ENCODE measurements at regions not wholly inside any gene's neighbourhood (a gene's known extent, or its start where the extent isn't known, plus 50 kb on each side); places are given as distances from the start of the nearest gene placed in this dataset.

- intact Hi-C loops (cut with micrococcal nuclease) = no loop called here
- no peak overlapping the region for H3K9ac ChIP-seq (ENCODE audit: low read length)
- H3K27ac Mint-ChIP-seq = no peak overlapping the region
- ATAC-seq (ENCODE audit: low read depth) (no peak), DNase-seq (no peak)
- H3K36me3 ChIP-seq (replicated peaks in 1 of 2; ENCODE audit: control extremely low read depth in 1 of 2, control insufficient read depth in 1 of 2, extremely low read depth in 1 of 2, insufficient read depth in 2 of 2, low read length in 1 of 2) = no peaks in the 10 kb centered on the region
- peaks cover 18% of the 10 kb centered on the region for H3K4me1 Mint-ChIP-seq
- POLR2A ChIA-PET = no interaction called here
- H3K9me3 ChIP-seq (ENCODE audit: control extremely low read depth in 1 of 3, control insufficient read depth in 2 of 3, insufficient read depth in 1 of 3, low read length in 2 of 3) = no peaks in the 10 kb centered on the region
- H2AFZ ChIP-seq (ENCODE audit: insufficient read depth, low read depth, low read length, poor library complexity, severe bottlenecking) = no peak overlapping the region
- H3K79me2 ChIP-seq (ENCODE audit: control insufficient read depth, insufficient read depth, low read length) = no peaks in the 10 kb centered on the region
- no peaks in the 10 kb centered on the region for H3K27me3 ChIP-seq (replicated peaks in 1 of 4; ENCODE audit: control extremely low read depth in 1 of 4, control insufficient read depth in 3 of 4, insufficient read depth in 4 of 4, low read length in 3 of 4)
- peaks cover 20 to 30% of the 10 kb centered on the region in 2 donors for H3K4me1 ChIP-seq (ENCODE audit: control insufficient read depth in 2 of 2, insufficient read depth in 2 of 2, low read length in 2 of 2)
- H3K4me3 ChIP-seq (ENCODE audit: control extremely low read depth in 1 of 5, extremely low read depth in 1 of 5, insufficient read depth in 1 of 5, low read depth in 2 of 5, low read length in 4 of 5) = no peak overlapping the region
- H3K27me3 Mint-ChIP-seq = no peaks in the 10 kb centered on the region
- H4K20me1 ChIP-seq (ENCODE audit: control insufficient read depth, insufficient read depth, low read length, poor library complexity, severe bottlenecking) = no peaks in the 10 kb centered on the region
- CTCF ChIA-PET = interaction anchor here (0.6 to 1.1 kb wide), 2 partner anchors 10 to 38 kb away, joined by 3 read pairs; no protein-coding TSS in a partner anchor
- no peak overlapping the region for H3K27ac ChIP-seq (ENCODE audit: low read length in 2 of 2)
- no peak for TF ChIP-seq CTCF (IDR thresholded peaks at IDR 0.05)
- no peak for TF ChIP-seq EZH2 (IDR thresholded peaks at IDR 0.05; ENCODE audit: borderline replicate concordance, insufficient read depth, low read depth, low read length, poor library complexity, severe bottlenecking)
- H3K4me3 Mint-ChIP-seq = no peak overlapping the region
- H3K4me2 ChIP-seq (replicated peaks; ENCODE audit: low read depth, low read length, poor library complexity, severe bottlenecking) = no peak overlapping the region
- no peaks in the 10 kb centered on the region for H3K9me3 Mint-ChIP-seq (ENCODE audit: insufficient read depth)
Measured at GRCh38 chr5:99022250-99022649, 93.4 kb upstream of the CHD1 start.

GRCh38 chr5:99020698-99021048 lies 91.9 kb upstream of the CHD1 start:
- Histone ChIP-seq H4K20me1 (ENCODE audit: control insufficient read depth, insufficient read depth, low read length, poor library complexity, severe bottlenecking) (no peaks in the 10 kb centered on the region), H3K4me1 (ENCODE audit: control insufficient read depth in 2 of 2, insufficient read depth in 2 of 2, low read length in 2 of 2) (peaks cover 7 to 14% of the 10 kb centered on the region in 2 donors), H3K9me3 (ENCODE audit: control extremely low read depth in 1 of 3, control insufficient read depth in 2 of 3, insufficient read depth in 1 of 3, low read length in 2 of 3) (no peaks in the 10 kb centered on the region), H3K4me3 (ENCODE audit: control extremely low read depth in 1 of 5, extremely low read depth in 1 of 5, insufficient read depth in 1 of 5, low read depth in 2 of 5, low read length in 4 of 5) (no peak overlapping the region), H2AFZ (ENCODE audit: insufficient read depth, low read depth, low read length, poor library complexity, severe bottlenecking) (no peak overlapping the region), H3K9ac (ENCODE audit: low read length) (no peak overlapping the region), H3K27ac (ENCODE audit: low read length in 2 of 2) (no peak overlapping the region), H3K36me3 (replicated peaks in 1 of 2; ENCODE audit: control extremely low read depth in 1 of 2, control insufficient read depth in 1 of 2, extremely low read depth in 1 of 2, insufficient read depth in 2 of 2, low read length in 1 of 2) (no peaks in the 10 kb centered on the region), H3K4me2 (replicated peaks; ENCODE audit: low read depth, low read length, poor library complexity, severe bottlenecking) (no peak overlapping the region), H3K79me2 (ENCODE audit: control insufficient read depth, insufficient read depth, low read length) (no peaks in the 10 kb centered on the region), H3K27me3 (replicated peaks in 1 of 4; ENCODE audit: control extremely low read depth in 1 of 4, control insufficient read depth in 3 of 4, insufficient read depth in 4 of 4, low read length in 3 of 4) (no peaks in the 10 kb centered on the region)
- POLR2A ChIA-PET = no interaction called here
- Mint-ChIP-seq H3K9me3 (ENCODE audit: insufficient read depth) (no peaks in the 10 kb centered on the region), H3K4me3 (no peak overlapping the region), H3K27ac (no peak overlapping the region), H3K4me1 (peaks cover 7% of the 10 kb centered on the region), H3K27me3 (no peaks in the 10 kb centered on the region)
- ATAC-seq (ENCODE audit: low read depth) (no peak), DNase-seq (no peak)
- intact Hi-C loops (cut with micrococcal nuclease) = no loop called here
- CTCF ChIA-PET = interaction anchor here (1.7 kb wide), 1 partner anchor 16 kb away, joined by 4 read pairs; no protein-coding TSS in a partner anchor
- TF ChIP-seq EZH2 (IDR thresholded peaks at IDR 0.05; ENCODE audit: borderline replicate concordance, insufficient read depth, low read depth, low read length, poor library complexity, severe bottlenecking) = no peak
- no peak for TF ChIP-seq CTCF (IDR thresholded peaks at IDR 0.05)

Measured in B cell (primary cell).